NCI-H446 treated with DMSO at 0.1 percent for 48 hours (cell line): ENCODE measurements at regions not wholly inside any gene's neighbourhood (a gene's known extent, or its start where the extent isn't known, plus 50 kb on each side); places are given as distances from the start of the nearest gene placed in this dataset.

Source experiments
- DNase-seq: peaks from one replicate; lab custom pipeline; 2025; lab: John Stamatoyannopoulos, UW

DNA sequence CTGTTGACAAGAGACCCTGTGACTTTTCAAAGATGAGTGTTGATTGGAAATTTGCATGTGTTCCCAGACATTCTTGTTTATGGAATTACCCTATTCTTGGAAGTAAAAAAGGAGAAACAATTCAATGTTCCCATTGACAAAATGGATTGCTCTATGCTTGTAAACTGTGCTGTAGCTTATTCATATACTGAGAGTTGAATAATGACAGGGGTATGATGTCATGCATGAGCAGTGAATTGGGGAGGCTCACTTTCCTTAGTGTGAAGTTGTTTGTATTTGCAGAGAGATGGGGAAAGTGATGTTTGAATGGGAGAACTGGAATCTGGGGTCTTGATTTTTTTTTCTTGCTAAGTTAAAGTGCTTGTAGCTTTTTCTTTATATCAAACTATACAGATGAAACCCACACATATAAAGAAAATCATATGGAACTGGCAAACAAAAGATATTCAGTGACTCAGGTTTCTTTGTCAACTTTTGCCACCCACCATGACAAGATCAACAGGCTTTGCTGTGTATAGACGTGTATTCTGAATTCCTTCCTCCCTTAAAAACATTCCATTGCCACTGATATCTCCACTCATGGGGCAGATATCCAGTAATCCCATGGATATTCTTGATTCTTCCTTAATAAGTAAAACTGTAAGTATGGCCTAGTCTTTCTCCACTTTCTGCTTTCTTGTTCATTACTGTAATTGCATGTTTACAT is 97.8 kb upstream of the JAG1 start:
- no peak for DNase-seq

GRCh38 chr20:10774357-10774943 is 100.7 kb upstream of the JAG1 start:
- no peak for DNase-seq

DNA sequence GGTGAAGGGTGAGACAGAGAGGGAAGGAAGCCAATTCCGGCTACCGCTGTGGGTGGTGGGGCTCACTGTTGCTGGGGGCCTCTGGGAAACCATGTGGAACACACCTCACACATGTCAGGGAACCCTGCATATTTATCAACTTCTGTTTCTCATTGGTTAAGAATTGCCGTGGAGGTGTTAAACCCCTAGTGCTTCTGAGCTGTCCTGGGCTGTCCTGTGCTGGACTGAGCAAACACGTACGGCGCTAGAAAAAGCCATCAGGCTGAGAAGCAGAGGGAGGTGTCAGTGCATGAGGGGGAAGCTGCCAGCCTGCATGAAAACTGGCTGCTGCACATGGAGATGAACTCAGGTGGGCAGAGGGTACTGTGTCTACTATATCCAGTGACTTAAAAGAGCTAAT is 103.9 kb upstream of the JAG1 start:
- DNase-seq = no peak

DNA sequence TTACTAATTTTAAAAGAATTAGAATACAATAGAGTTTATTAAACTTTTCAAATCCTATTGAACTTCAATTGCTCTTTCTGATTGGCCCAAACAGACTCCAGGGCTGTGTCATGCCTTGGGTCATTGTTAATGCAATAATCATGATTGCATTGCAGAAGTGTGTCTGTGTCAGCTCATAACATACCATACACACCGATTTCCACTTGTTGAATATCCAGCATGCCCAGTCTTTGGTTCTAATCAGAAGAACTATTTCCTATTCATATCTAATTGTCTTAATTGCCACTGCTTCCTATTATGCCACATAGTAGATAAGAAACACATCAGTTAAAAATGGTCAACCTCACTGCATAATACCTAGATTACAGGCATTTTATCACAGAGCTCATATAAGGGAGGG is 106.1 kb upstream of the JAG1 start:
- no peak for DNase-seq

- DNase-seq = no peak
These were observed 107.1 kb upstream of the JAG1 start for GRCh38 chr20:10780901-10781300.

- no peak for DNase-seq
These were observed 107.7 kb upstream of the JAG1 start for GRCh38 chr20:10781526-10781925.

GRCh38 chr20:10783707-10784553 is 110.1 kb upstream of the JAG1 start:
- no peak for DNase-seq

DNA sequence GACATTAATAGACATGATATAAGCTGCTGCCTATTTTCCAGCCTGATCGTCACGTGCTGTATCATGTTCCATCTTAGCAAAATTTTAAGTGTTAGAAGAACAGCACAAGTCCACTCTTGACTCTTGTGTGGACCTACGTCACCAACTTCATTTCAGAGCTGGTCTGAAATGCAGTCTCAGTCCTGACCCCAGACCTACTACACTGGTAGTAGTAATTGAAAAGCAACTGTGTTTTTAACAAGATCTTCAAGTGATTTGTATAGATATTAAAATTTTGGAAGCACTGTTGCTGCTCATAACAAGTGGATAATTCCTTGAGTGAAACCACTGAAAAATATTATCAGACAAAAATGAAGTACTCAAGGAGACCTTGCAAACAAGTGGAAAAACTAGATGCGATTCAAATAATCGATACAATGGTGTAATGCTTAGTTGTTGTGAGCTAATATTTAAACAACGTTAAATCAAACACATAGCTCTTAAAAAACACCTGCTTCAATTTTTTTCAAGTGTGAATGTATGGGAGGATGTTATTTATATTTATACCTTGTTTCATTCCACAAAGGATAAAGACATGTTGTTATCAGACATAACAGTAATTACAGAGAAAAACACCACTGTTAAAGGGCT is 110.9 kb upstream of the JAG1 start:
- no peak for DNase-seq

DNA sequence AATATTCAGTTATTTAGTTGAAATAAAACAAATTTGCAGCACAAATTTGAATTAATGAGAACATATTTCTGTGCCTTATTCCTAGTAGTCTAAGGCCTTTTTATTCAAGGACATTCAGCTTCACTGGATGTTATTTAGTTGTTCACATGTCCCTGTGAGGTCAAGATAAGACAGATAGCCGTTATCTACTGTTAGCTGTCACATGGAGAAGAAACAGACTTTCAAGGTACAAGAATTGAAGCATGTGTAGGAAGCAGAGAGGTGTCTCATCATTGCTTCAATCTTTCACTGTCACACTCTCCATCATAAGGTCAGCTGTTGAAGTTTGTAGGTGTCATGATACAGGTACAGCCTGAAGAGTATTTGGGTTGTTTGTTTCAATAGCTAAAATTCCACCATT is 112.9 kb upstream of the JAG1 start:
- no peak for DNase-seq

DNA sequence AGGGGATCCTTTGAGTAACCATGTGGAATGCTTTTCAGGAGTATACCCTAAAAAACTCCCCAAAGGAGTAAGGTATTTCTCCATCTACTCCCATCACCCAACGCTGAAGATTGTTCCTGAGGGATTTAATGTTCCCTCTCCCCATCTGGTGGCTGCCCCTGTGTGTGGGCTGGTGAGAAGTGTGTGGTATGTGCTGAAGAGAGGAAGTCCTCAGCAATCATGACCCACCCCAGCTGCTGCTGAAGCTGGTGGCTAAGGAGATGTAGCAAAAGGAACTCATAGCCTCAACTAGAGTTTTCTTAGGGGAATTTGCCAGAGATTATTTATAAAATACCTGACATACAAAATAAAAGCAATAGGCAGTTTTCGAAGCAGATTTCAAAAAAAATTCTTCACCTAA is 114.3 kb upstream of the JAG1 start:
- DNase-seq = no peak

DNA sequence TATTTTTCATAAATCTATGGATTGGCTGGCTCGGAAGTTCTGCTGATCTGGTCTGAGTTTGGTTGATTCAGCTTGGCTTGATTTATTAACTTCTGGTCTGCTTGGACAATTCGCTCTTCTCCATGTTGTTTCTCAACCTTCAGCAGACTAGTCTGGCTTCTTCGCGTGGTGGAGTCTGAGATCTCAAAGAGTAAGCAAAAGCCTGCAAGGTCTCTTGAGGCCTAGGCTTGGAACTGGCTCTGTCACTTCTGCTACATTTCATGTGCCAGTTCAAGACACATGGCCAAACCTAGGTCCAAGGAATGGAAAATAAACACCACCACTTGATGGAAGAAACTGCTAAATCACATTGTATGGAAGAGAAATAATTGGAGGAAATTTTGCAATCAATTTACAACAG is 115.1 kb upstream of the JAG1 start:
- DNase-seq = no peak

- DNase-seq = no peak
These were observed 115.6 kb upstream of the JAG1 start for GRCh38 chr20:10789386-10789785.

DNA sequence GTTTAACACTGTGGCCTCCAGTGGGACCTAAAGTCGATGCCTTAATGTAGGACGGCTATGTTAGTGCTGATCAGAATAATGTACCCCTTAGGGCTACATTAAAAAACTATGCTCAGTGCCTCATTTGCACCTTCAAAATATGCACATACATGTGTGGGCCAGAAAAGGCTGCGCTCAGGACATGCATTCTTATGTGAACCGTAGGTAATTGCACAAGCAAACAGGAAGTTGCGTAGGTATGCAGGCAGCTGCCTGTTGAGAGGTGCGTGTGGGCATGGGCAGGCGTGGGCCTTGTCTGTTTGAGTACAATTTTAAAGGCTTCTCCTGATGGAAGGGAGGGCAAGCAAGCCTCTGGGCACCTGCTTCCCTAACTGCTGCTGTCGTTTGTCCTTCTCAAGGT is 116.2 kb upstream of the JAG1 start:
- DNase-seq = no peak

GRCh38 chr20:10792291-10792690 is 118.5 kb upstream of the JAG1 start:
- DNase-seq = no peak

DNA sequence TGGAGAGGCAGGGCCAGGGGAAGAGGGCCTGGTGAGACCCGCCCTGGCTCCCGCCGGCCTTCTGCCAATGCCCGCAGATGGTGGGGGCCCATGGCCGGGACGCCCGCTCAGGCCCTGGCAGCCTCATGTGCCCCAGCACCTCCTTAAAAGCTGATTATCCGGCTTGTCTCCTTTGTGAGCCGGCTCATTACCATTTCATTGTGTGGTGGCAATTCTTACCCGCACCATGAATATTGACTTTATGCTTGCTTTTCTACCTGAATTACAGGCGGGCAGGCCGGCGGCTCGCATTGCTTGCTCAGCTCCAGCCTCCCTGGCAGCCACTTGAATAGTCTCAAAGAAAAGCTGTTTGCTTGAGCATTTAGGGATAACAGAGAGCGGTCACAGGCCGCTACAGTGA is 120.0 kb upstream of the JAG1 start:
- no peak for DNase-seq

DNA sequence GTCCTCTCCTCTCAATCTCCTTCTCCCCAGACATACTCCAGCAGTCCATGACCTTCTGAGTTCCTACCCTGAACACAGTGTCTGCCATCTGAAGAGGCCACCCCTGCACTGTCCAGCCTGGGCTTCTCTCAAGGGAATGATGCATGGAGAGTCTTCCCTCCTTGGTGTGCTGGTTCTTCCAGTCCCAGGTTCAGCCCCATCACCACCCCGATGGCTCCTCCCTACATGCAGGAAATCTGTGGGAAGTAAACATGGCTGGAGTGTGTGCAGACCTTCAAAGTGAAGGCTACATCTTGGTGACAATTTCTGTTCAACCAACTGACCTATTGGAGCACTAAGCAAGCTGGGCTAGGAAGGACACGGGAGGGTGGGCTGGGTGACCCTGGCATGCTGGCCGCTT is 121.0 kb upstream of the JAG1 start:
- no peak for DNase-seq

DNA sequence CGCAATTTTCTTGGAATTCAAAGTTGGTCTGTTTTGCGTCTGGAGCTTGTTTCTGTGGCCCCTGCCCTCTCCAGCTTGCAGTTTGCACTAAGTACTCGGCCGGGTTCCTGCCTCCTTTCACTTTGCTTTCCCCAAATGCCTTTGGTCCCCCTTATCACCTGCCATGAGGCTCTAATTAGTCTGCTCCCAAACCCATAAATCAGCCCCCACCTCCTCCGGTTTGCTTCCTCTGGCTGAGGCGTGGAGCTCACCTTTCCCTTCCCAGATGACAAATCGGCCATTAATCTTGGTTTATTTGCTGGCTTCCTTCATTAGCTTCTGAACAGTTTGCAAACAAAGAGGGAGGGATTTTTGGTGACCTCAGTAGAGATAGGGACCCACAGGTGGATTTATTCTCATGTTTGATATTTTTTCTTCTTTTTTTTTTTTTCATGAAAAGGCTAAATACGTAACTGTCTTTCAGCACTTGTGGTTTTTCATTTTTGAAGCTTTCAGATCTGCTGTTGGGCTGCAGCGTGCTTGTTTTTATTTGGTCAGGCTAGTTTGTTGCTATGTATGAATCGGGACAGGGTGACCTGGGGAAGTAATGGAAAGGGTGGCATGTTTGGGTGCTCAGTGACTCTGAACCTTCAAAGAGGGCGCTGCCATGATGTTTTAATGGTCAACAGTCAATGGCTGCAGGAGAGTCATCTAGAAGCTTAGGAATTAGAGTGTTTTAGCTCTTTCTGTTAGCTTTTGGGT is 121.7 kb upstream of the JAG1 start:
- DNase-seq = no peak

- DNase-seq = peak; percentile 83
These were observed 125.0 kb upstream of the JAG1 start for GRCh38 chr20:10798811-10799210.

- DNase-seq = no peak
These were observed 125.9 kb upstream of the JAG1 start for GRCh38 chr20:10799735-10800134.

DNA sequence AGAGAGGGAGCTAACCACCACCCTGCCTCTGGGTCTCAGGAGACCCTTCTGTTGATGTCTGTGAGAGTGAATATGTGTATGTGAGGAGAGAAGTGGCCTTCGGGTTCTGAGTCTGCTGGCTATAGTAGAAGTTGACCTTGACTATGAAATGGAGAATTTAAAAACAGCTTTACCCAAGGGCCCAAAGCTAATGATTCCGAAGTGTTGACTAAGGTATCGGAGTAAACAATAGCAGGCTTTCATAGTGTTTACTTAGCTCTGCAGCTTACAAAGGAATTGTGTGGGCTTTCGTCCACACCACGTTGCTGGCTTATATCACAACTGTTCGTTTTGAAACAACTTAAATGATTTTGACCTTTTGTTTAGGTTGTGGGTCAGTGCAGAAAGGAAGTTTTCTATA is 126.5 kb upstream of the JAG1 start:
- no peak for DNase-seq

DNA sequence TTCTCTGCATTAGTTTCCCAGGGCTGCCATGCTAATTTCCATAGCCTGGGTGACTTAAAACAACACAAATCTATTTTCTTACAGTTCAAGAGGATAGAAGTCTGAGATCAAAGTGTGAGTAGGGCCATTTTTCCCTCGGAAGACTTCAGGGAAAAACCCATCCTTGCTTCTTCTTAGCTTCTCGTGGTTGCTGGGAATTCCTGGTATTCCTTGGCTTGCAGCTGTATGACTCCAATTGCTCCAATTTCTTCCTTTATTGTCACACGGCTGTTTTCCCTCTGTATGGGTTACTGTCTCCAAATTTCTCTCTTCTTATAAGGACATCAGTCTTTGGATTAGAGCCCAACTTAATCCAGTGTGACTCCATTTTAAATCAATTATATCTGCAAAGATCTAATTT is 128.4 kb upstream of the JAG1 start:
- no peak for DNase-seq

- no peak for DNase-seq
These were observed 132.0 kb upstream of the JAG1 start for GRCh38 chr20:10805764-10806163.
